ENCODE measurements at regions not wholly inside any gene's neighbourhood (a gene's known extent, or its start where the extent isn't known, plus 50 kb on each side); places are given as distances from the start of the nearest gene placed in this dataset.

DNA sequence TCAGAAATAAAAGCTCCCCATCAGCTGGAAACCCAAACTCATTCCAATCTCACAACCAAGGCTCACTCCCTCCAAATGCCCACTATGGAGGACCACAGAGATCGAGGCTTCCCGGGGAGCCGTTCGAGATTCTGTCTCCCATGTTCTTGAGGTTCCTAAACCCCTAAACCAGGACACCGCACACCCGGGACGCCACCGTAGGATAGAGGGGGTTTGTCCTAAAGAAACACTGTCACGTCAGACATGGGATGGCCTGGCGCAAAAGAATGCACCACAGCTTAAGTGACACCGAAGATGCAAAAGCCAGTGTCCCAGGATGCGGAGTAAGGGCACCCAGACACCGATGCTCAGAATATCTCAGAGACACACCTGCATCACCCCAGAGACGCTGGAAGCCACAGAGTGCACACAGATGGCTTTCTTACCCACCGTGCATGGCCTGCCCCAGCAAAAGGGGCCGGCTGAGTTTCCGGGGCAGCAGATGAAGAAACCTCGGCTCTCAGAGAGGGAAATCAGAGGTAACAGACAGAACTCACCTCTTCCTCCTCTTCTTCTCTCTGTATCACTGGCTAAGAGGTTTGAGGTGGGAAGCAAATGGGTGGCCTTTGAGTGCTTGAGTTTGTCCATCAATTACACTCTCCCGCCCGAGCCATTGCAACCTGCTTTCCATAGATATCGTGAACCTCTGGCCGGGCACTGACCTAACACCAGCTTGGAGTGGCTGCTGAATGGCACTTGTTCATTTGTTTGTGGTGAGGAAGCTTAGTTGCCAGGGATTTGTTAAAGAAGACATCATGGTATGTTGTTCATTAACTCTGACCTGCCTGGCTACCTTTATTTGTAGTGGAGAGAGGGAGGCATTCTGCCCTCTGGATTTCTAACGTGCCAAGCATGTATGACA lies 65.1 kb upstream of the TNRC6C start:
- intact Hi-C loops (cut with DNase I, micrococcal nuclease), result no loop called here

DNA sequence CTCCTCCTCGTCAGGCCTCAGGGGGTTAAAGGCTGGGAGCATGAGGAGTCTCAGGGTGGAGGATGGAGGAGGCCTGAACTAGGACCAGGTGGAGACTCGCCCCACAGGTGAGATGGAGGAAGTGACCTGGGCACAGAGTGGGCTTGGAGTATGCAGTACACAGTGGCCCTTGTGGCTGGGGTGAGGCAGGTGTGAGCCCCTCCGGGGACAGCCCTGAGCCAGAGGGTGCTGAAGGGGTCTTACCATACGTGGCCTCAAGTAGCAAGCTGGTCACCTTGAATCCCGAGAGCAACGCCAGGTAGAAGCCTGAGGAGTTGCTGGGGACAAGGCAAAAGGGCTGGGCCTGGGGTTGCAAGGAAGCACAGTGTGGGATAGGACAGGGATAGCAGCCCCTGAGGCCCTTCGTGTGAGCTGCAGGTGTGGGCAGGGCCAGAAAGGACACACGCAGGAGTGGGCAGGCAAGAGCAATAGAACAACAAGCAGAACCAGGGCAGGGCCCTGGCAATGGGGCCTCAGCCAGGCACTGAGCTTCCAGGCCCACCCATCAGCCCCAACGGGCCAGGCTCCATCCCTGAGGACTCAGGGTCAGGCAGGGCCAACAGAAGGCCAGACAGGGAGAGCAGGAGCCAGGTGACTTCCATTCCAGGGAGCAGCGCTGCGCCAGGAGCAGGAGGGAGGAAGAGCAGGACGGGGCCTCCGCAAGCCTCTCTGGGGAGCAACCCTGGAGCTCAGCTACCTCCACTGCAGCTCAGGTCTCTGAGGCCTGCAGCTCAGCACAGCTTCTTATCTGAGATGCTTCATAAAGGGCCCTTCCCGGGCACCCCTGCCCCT lies 64.2 kb upstream of the TNRC6C start:
- intact Hi-C loops (cut with DNase I, micrococcal nuclease), result no loop called here
- no peak for ATAC-seq
- no peak for DNase-seq

More for the DNA sequence above, 65.1 kb upstream of the TNRC6C start:
- DNase-seq, result no peak
- ATAC-seq, result no peak

DNA sequence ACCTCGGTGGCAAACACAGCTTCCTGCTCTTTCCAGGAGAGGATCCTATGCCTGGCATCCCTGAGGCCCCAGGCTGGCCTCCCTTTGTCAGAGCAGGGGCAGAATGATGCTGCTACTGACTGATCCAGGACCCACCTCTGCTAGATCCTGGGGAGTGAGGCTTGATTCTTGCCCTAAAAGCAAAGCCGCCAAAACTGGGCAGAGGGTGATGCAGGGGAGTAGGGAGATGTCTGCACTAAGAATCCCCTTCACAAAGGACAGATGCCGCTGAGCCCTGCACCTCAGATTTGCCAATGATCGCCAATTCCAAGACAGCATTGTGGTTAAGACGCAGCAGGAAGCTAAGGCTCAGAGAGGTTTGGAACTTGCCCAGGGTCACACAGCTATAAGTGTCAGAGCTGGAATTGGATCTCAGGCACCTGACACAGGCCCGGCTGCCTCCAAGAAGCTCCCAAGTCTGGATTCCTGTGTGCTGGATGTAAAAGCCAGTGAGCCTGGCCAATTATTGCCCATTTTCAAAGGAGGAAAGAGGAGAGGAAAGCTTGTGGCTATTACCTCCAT lies 60.7 kb upstream of the TNRC6C start:
- DNase-seq (no peak), ATAC-seq (no peak)
- intact Hi-C loops (cut with DNase I, micrococcal nuclease), result no loop called here

DNA sequence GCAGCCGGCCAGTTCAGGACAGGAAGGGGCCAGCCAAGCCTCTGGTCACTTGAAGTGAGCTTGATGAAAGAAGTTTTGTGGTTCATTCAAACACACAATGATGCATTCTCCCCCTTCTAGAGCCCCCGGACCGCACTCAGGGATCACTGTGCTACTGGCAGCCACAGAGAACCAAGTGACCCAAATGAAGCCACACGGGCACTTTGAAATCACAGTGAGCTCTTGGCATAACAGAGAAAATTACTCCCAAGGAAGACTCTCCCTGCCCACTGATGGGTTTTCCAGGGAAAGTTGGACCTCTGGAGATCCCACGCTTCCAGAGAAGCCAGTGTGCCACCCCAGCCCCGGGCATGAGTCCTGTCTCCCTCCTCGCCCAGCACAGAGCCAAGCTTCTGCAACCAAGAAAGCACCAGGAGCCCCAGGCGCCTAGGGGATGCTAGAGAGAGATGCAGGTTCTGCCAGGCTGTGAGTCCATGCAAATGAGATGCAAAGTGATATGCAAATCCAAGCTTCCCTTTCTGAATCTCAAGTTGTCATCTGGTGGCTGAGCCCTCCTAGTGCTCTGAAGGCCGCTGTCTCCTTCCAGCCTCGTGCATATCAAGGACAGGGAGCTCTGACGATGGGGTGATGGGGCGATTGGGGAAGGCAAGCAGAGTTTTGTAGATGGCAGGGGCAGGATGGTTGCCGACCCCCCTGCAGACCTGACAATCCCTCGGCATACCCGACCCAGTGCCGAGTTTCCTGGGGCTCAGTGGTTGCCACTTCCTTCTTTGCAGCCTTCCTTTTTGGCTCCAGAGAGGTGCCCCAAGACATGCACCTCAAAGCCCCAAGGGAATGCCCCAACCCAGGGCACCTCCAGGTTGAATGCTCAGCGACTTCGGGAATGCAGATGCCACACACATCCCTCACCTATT lies 59.7 kb upstream of the TNRC6C start:
- intact Hi-C loops (cut with DNase I, micrococcal nuclease), result no loop called here
- no peak for ATAC-seq
- no peak for DNase-seq

DNA sequence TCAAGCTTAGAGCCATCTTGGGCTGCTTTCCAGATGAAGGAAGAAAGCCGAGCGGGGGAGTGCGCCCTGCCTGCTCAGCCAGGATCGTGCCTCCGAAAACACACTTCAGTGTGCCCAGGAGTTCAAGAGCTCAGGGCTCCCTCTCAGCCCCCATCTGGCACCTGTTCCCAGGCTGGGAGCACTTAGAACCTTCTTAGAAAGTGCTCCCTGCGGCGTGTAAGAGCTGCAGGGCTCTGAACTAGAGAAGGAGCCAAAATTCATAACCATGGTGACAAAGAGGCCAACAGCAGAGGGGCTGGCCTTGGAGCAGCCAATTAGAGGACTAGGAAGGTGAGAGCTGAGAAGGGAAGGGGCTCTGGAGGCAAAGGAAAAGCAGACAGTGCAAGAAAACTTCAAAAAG lies 59.0 kb upstream of the TNRC6C start:
- ATAC-seq (no peak), DNase-seq (no peak)

DNA sequence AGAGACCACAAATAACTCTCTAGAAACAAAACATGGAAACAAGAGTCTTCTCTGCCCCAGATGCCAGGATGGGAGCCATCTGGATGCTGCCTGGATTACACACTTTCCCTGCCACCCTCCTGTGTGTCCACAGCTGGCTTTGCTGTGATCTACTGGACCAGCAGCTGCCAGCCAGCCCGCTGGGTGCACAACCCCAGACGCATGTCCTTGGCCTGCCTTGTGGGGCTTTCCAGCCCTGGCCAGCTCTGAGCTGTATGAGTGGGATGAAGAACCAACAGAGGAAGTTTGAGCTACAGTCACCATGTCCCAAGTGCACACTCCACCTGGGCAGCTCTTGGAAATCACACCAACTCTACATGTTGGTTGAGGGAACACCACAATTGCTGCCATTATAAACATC lies 57.0 kb upstream of the TNRC6C start:
- no peak for DNase-seq
- intact Hi-C loops (cut with DNase I, micrococcal nuclease), result no loop called here
- no peak for ATAC-seq

More for the DNA sequence above, 59.0 kb upstream of the TNRC6C start:
- intact Hi-C loops (cut with DNase I, micrococcal nuclease), result no loop called here

DNA sequence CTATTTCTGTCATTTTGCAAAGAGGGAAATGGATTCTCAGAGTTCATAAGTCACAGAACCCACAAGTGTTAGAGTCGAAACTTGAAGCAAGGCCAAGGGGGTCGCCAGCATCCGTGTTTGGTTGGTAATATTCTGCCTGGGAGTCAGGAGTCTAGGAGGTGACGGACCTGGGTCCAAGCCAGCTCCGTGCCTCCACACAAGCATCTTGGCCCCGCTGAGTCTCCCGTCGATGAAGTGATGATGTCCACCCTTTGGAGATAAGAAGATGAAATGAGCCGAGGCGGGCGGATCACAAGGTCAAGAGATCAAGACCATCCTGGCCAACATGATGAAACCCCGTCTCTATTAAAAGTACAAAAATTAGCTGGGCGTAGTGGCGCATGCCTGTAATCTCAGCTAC lies 53.2 kb upstream of the TNRC6C start:
- ATAC-seq (no peak), DNase-seq (no peak)
- intact Hi-C loops (cut with DNase I, micrococcal nuclease), result no loop called here

DNA sequence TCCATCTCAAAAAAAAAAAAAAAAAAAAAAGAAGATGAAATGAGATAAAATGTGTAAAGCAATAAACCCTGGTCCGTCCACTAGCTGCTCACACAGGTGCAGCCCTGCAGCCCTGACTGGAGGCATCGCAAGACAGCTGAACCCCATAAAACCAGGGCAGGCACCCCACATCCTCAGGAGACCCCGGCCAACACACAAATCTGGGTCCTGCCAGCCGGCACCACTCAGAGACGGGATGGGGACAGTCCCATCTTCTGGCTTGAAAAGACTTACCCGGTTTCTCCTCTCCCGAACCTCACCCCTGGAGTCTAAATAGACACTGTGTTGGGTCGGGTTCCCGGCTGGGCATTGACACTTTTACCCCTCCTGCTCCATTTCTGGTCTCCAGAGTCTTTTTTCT lies 52.7 kb upstream of the TNRC6C start:
- intact Hi-C loops (cut with DNase I, micrococcal nuclease), result no loop called here
- ATAC-seq (no peak), DNase-seq (no peak)

DNA sequence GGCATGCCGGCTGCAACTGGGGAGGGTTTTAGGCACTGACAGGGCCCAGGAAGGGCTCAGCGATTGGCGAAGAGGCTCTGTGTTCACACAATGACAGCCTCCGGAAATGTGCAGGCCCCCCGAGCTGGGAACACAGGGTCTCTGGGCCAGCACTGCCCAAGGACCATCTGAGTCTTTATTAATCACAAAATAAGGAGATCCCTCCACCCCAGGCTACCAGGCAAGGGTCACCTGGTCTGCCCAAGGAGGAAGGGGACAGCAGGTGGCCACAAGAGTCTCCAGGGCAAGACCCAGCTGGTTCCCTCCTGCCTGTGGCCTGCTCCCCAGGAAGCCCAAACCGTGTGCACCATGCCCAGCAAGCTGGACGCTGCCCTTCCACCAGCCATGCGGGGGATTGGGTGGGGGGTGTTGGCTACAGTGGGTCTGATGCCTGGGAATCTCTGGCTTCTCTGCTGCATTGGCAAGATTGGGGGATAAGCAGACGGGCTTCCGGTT lies 52.1 kb upstream of the TNRC6C start:
- intact Hi-C loops (cut with DNase I, micrococcal nuclease), result no loop called here
- ATAC-seq (no peak), DNase-seq (no peak)

DNA sequence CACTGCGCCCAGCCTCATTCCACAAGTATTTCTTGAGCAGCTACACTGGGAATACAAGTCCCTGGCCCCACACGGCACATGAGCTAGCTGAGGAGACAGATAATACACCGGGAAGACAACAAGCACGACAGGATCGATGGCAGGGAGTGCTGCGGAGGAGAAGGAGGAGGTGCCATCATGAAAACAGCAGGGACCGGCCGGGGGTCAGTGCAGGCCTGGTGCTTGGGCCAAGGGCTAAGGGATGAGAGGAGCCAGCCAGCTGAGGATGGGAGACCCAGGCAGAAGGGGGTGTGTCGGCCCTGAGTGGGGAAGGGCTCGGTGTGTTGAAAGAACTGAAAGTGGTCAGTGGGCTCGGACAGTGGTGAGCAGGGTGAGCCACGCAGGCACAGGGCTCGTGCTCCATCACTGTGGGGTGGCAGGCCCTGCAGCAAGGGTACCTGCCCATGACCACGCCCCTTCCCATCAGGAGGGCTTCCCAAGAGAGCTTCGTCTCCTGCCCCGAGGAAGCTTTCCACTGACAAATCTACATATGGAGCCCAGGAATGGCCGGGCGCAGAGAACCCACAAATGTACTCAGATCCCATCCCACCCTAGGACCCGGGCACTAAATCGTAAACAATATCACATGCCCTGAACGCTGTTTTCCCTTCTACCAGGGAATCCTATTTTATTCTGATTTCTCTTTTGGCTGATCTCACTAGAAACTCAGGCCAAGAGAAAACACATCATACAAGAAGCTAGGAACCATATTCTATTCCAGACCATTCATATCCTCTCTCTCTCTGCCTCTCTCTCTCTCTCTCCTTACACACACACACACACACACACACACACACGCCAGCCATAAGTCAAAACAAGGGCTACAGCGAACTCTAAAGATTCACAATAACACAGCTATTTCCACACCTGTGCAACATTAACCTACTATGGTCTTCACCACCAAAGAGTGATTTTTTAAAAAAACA lies 50.7 kb upstream of the TNRC6C start:
- no peak for ATAC-seq
- no peak for DNase-seq
- intact Hi-C loops (cut with DNase I, micrococcal nuclease), result no loop called here

DNA sequence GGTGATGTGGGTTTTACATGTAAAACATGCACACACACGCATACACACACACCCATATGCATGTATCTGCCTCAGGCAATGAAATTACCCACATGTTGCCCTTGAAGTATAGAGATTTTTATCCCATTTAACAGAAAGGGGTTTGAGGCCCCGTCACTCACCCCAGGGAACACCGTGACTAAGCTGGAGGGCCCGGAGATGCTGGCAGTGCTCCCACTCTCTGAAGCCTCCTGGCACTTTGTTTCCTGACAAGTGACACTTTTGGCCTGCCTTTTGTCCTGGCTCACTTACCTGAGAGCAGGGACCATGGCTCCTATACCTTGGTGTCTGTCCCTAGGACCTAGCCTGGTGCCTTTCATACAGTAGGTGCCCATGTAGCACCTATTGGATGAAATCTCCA lies 50.0 kb upstream of the TNRC6C start:
- DNase-seq (no peak), ATAC-seq (no peak)
- intact Hi-C loops (cut with DNase I, micrococcal nuclease), result no loop called here

Small RNAs in the stretch of these regions (microRNA-seq; reads per million reads assigned to microRNA genes)
- gene MIR4316, result 0 reads per million in 2 donors
